ENCODE measurements at regions not wholly inside any gene's neighbourhood (a gene's known extent, or its start where the extent isn't known, plus 50 kb on each side); places are given as distances from the start of the nearest gene placed in this dataset.
"Not testable (repeated sequence)": the region's sequence is repeated elsewhere in the genome, so short reads cannot be mapped to it uniquely, and the experiment has no call there.

- intact Hi-C loops (cut with DNase I); H3K9me3 ChIP-seq (replicated peaks in 1 of 3); DNase-seq: not testable (repeated sequence)
These were observed 61.2 kb upstream of the ZNF322 start for GRCh38 chr6:26720663-26721218.

GRCh38 chr6:26730019-26730766, 70.6 kb upstream of the ZNF322 start:
- H3K27ac ChIP-seq; H3K9me3 ChIP-seq (replicated peaks in 1 of 3); H3K4me1 ChIP-seq (replicated peaks in 1 of 2); DNase-seq; H3K4me3 ChIP-seq; H3K27me3 ChIP-seq; H3K36me3 ChIP-seq (replicated peaks in 1 of 2); intact Hi-C loops (cut with DNase I): not testable (repeated sequence)
- no CpG with 5 or more reads among the region's 31 CpGs for whole genome bisulfite sequencing, 4 donors

More at GRCh38 chr6:26720663-26721218, 61.2 kb upstream of the ZNF322 start:
- H3K4me3 ChIP-seq; H3K27me3 ChIP-seq; H3K27ac ChIP-seq; H3K36me3 ChIP-seq (replicated peaks in 1 of 2); H3K4me1 ChIP-seq (replicated peaks in 1 of 2): not testable (repeated sequence)
- WGBS, 4 donors: no CpG with 5 or more reads among the region's 25 CpGs

- H3K27me3 ChIP-seq; H3K27ac ChIP-seq; H3K36me3 ChIP-seq (replicated peaks in 1 of 2); DNase-seq; H3K4me1 ChIP-seq (replicated peaks in 1 of 2); H3K9me3 ChIP-seq (replicated peaks in 1 of 3); intact Hi-C loops (cut with DNase I); H3K4me3 ChIP-seq: not testable (repeated sequence)
- WGBS, 4 donors: no CpG with 5 or more reads among the region's 36 CpGs
These were observed 75.4 kb upstream of the ZNF322 start for GRCh38 chr6:26734776-26735472.

- intact Hi-C loops (cut with DNase I): no loop called here
- no peak overlapping the region for H3K4me3 ChIP-seq
- no peaks in the 10 kb centered on the region for H3K36me3 ChIP-seq (replicated peaks in 1 of 2)
- DNase-seq: no peak
- 77 to 82% (median 81%) methylated on average over 7 of the region's 7 CpGs for whole genome bisulfite sequencing, 4 donors
- no peak overlapping the region for H3K27ac ChIP-seq
- H3K4me1 ChIP-seq (replicated peaks in 1 of 2): no peaks in the 10 kb centered on the region
- peaks cover 16% of the 10 kb centered on the region for H3K27me3 ChIP-seq
- no peaks in the 10 kb centered on the region for H3K9me3 ChIP-seq (replicated peaks in 1 of 3)
- TF ChIP-seq POLR2A (IDR thresholded peaks at IDR 0.05) (no peak), CTCF (IDR thresholded peaks at IDR 0.05) (no peak)
These were observed 80.3 kb upstream of the ZNF322 start for GRCh38 chr6:26739811-26740210.

- intact Hi-C loops (cut with DNase I): no loop called here
- no peak for DNase-seq
- peaks cover 25% of the 10 kb centered on the region for H3K27me3 ChIP-seq
These were observed 83.7 kb upstream of the ZNF322 start for GRCh38 chr6:26743157-26743821.

More at GRCh38 chr6:26743157-26743821, 83.7 kb upstream of the ZNF322 start:
- H3K4me1 ChIP-seq (replicated peaks in 1 of 2): no peaks in the 10 kb centered on the region
- no peaks in the 10 kb centered on the region for H3K9me3 ChIP-seq (replicated peaks in 1 of 3)
- no peak overlapping the region for H3K4me3 ChIP-seq
- no peaks in the 10 kb centered on the region for H3K36me3 ChIP-seq (replicated peaks in 1 of 2)
- 5 to 13% (median 10%) methylated on average over 19 to 28 of the region's 28 CpGs for whole genome bisulfite sequencing, 4 donors
- no peak for TF ChIP-seq POLR2A (IDR thresholded peaks at IDR 0.05)
- no peak for TF ChIP-seq CTCF (IDR thresholded peaks at IDR 0.05)
- no peak overlapping the region for H3K27ac ChIP-seq

Data from adrenal gland (tissue), 9 donors.